ENCODE measurements at regions not wholly inside any gene's neighbourhood (a gene's known extent, or its start where the extent isn't known, plus 50 kb on each side); places are given as distances from the start of the nearest gene placed in this dataset.

GRCh38 chr2:139359818-139360217 is 579.6 kb upstream of the NXPH2 start:
- TF ChIP-seq, protein P1, sequence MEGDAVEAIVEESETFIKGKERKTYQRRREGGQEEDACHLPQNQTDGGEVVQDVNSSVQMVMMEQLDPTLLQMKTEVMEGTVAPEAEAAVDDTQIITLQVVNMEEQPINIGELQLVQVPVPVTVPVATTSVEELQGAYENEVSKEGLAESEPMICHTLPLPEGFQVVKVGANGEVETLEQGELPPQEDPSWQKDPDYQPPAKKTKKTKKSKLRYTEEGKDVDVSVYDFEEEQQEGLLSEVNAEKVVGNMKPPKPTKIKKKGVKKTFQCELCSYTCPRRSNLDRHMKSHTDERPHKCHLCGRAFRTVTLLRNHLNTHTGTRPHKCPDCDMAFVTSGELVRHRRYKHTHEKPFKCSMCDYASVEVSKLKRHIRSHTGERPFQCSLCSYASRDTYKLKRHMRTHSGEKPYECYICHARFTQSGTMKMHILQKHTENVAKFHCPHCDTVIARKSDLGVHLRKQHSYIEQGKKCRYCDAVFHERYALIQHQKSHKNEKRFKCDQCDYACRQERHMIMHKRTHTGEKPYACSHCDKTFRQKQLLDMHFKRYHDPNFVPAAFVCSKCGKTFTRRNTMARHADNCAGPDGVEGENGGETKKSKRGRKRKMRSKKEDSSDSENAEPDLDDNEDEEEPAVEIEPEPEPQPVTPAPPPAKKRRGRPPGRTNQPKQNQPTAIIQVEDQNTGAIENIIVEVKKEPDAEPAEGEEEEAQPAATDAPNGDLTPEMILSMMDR (IDR thresholded peaks at IDR 0.05): no peak
- TF ChIP-seq POLR2A (IDR thresholded peaks at IDR 0.05): no peak
